HG02884 (cell line): ENCODE measurements at regions not wholly inside any gene's neighbourhood (a gene's known extent, or its start where the extent isn't known, plus 50 kb on each side); places are given as distances from the start of the nearest gene placed in this dataset.
"Not testable (repeated sequence)": the region's sequence is repeated elsewhere in the genome, so short reads cannot be mapped to it uniquely, and the experiment has no call there.

Experiments used
- ATAC-seq: cut with Tn5 transposase; IDR thresholded peaks from one replicate; pipeline ENCODE4 v1.9.1; 2021; ENCODE audit warnings: mild to moderate bottlenecking, moderate library complexity; ENCODE audit not compliant: unreplicated experiment

DNA sequence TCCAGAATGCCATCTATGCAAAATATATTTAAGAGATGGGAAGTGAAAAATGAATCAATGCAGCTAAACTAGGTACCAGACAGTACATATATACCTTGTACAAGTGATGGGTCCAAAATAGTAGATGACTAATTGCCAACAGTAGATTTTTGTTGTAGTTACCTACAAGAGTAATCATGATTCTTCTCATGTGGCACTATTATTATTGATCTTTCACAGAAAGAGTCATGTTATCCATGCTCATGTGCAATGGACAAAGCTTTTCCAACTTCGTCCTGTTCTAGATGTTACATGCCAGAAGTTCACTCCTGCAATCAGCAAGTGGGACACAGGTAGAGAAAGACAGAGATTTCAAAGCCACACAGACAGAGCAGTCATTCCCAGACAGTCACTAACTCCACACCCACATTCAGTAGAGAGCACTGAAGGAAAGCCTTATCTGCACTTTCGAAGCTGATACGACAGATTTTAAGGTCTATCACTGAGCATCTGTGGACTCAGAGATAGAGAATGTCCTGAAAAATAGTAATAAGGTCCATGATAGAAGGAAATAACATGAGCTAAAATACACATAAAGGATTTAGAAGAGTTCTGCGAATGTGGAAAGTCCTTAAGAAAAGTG lies 101.6 kb upstream of the ITPRID2 start:
- ATAC-seq, result no peak

DNA sequence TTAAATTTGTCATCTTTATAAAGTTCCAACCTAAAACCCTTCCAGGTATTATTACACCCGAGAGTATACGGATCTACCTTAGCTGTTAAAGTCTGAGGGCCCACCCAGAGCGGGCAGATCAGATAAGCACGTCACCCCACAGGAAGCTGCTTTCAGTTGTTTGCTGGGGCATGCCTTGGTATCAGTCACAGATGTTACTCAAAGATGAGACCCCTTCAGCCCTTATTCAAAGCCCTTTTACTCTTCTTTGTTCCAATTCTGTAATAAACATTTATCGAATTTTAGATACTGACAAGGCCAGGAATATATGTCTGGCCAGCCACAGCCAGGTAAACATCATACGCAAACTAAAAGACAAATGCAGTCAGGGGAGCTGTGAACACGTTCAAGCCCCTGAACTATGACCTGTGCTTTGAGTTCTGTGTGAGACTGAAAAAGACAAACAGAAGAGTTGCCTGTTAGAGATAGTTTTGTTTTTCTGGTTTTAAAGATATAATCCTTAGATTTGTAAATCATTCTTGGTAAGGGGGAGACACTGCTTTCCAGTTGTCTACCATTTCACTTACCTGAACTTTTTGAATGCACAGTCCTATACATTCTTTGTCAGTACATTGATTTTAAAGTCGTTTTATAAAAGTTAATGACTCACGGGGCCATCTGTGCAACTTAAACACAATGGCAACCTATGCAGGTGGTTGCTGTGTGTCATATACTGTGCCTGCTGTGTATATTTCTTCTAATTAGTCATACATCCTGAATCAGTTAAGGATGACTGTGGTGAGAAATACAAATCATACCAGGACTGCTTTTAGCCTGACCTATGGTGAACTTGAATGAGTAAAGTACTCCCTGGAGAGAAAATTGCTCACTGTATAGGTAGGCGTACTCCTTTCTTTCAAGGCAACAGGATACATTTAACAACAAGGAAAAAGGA lies 100.5 kb upstream of the ITPRID2 start:
- ATAC-seq, result peak; percentile 94

DNA sequence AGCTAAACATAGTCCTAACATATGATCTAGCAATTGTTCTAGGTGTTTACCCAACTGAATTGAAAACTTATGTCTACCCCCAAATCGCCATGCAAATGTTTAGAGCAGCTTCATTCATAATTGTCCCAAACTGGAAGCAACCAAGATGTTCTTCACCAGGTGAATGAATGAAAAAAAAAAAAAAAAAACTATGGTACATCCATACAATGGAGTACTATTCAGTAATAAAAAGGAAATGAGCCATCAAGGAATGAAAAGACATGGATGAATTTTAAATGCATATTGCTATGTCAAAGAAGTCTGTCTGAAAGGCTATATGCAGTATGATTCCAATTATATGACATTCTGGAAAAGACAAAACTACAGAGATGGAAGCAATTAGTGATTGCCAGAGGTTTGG lies 98.6 kb upstream of the ITPRID2 start:
- ATAC-seq, result no peak

GRCh38 chr2:181798022-181798421 lies 93.5 kb upstream of the ITPRID2 start:
- ATAC-seq, result no peak

DNA sequence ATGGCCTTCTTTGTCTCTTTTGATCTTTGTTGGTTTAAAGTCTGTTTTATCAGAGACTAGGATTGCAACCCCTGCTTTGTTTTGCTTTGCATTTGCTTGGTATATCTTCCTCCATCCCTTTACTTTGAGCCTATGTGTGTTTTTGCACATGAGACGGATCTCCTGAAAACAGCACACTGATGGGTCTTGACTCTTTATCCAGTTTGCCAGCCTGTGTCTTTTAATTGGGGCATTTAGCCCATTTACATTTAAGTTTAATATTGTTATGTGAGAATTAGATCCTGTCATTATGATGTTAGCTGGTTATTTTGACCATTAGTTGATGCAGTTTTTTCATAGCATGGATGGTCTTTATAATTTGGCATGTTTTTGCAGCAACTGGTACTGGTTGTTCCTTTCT lies 89.2 kb upstream of the ITPRID2 start:
- ATAC-seq, result not testable (repeated sequence)

DNA sequence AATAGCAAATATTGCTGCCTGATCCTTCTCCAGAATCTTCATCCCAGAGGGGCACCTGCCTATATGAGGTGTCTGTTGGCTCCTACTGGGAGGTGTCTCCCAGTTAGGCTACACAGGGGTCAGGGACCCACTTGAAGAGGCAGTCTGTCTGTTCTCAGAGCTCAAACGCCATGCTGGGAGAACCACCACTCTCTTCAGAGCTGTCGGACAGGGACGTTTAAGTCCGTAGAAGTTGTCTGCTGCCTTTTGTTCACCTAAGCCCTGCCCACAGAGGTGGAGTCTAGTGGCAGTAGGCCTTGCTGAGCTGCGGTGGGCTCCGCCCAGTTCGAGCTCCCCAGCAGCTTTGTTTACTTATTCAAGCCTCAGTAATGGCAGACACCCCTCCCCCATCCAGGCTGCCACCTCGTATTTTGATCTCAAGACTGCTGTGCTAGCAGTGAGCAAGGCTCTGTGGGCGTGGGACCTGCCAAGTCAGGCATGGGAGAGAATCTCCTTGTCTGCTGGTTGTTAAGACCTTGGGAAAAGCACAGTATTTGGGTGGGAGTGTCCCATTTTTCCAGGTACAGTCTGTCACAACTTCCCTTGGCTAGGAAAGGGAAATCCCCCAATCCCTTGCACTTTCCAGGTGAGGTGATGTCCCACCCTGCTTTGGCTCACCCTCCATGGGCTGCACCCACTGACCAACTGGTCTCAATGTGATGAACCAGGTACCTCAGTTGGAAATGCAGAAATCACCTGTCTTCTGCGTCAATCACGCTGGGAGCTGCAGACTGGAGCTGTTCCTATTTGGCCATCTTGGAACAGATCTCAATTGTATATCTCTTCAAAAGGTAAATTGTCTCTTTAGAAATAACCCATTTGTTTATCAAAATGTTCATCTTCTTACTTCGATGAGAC lies 87.4 kb upstream of the ITPRID2 start:
- not testable (repeated sequence) for ATAC-seq

DNA sequence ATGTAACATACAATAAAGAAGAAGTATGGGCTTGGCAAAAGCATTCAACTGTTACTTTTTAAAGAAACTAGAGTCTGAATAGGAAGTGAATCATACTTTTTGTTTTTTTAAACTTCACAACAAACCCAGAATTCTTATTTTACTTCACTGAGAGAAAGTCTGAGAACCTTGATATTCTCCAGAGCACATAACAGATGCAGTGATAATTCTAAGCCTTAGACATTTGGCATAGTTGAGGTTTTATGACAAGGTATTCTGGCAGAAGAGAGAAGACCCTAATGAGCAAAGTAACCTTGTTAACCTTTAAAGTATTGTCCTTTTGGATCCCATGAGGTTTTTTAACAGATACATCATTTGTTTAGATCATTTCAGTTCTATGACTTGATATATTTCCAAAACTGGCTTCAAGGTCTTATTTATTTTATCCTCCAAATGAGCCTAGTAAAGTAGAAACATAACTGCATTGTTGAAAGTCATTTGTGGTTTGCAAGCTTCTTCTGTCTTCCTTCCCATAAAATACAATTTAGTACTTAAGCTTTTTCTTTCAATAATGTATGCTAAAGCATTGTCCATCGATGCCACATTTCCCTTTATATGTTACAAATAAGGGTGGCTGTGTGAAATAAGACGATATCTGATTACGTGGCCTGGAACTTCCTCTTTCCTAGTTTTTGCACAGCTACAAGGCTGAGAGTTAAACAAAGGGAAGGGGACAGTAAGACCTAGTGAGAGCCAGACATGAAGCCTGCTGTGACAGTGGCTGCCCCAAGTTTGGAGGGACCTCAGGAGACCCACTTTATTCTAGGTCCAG lies 86.1 kb upstream of the ITPRID2 start:
- no peak for ATAC-seq

- no peak for ATAC-seq
Measured at GRCh38 chr2:181806039-181806392, 85.5 kb upstream of the ITPRID2 start.

GRCh38 chr2:181807526-181807925 lies 84.0 kb upstream of the ITPRID2 start:
- no peak for ATAC-seq

GRCh38 chr2:181810823-181811695 lies 80.5 kb upstream of the ITPRID2 start:
- ATAC-seq, result no peak

DNA sequence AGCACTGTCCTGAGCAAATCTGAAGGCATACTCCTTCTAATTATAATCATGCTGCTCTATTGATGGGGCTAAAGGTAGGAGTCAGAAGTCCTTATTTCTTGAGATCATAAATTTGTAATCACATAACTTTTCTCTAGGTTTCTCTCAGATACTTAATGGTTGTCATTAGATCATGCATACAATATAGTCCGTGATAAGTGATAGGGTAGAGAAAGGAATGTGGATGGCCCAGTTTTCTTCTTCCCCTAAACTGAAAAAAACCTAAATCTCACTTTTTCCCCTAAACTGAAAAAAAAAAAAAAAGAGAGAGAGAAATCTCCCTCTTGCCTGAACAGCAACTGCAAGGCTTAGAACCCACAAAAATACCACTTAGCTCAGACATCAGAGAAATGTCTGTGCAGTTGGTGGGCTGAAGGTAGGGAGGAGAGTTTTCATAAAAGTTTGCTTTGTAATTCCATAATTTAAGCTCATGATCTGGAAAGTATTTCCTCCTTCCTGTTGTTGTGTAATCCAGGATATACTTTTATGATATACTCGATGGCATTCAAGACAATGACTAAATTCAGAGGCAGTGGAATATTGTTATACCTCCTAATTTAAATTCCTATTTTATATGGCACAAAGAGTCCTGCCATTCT lies 79.3 kb upstream of the ITPRID2 start:
- ATAC-seq, result no peak

DNA sequence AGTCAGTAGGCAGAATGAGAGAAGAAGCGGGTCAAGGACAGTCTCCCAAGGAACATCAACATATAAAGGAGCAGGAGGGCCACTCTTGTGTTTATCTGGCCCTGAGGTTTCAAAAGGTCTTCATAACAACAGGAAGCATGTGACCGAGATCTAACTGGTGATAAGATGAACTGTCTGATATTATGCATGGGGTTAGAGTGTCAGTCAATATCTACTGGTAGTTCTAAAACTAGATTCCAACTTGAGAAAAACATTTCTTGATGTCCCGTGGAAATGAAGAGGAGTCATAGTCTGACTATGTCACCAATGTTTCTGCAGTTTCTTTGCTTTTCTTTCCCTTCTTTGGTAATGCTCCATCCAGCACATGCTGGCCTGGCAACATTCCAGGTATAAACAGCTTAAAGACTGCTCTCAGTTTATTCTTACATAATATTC lies 77.5 kb upstream of the ITPRID2 start:
- no peak for ATAC-seq

DNA sequence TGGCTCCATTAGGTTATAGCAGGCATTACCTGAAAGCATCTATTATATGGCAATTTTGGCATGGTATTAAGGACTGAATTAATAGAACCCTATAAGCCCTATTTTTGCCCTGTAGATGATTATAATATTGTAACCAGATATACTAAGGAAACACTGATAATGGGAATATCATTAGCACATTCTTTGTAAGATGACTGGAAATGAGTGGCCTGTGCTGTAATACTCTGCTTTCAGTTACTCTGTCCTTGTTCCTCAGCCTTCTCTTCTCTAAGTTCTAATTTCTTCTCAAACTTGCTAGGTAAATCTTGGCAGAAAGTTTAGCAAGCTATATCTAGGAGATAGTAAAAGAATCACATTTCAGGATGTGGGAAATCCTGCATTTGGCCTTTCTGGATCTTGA lies 74.0 kb upstream of the ITPRID2 start:
- no peak for ATAC-seq

GRCh38 chr2:181818058-181818680 lies 73.4 kb upstream of the ITPRID2 start:
- ATAC-seq, result no peak

DNA sequence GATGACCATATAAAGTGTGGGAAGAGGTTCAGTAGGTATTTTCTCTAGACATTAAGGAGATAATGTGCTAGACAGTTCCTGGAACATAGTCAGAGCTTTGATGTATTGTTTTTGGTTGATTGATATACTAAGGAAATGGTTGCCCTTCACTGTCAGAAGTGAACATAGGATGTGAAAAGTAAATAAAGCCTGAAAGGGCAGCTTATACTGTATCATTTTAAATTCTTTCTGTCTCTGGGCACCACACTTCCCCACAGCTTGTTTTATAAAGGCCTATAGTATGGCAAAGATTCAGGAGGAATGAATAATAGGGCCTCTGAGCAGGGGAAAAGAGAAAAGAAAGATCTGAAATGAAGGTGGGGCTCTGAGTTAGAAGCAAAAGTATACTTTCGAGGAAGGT lies 72.7 kb upstream of the ITPRID2 start:
- ATAC-seq, result no peak

DNA sequence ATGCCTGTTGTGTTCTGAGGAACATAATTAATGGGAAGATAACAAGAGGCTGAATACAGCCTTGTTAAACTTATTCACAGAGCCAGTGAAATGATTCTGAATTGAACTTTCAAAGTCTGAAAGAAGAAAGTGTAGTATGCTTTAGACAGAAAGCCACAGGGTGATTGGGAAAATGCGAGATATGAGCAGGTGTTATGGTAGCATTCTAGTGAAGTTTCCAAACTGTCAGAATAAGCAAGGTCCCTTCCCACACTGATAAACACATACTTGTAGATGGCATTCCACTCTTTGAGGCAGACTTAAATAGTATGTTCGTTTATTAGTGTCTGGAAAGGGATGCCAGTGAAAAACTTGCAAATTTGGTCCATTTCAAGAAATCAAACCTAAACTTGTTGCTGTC lies 70.5 kb upstream of the ITPRID2 start:
- ATAC-seq, result no peak

GRCh38 chr2:181822097-181822496 lies 69.4 kb upstream of the ITPRID2 start:
- no peak for ATAC-seq

GRCh38 chr2:181823405-181823804 lies 68.1 kb upstream of the ITPRID2 start:
- ATAC-seq, result no peak
